ENCODE measurements at regions not wholly inside any gene's neighbourhood (a gene's known extent, or its start where the extent isn't known, plus 50 kb on each side); places are given as distances from the start of the nearest gene placed in this dataset.

- DNase-seq, result no peak
These were observed 187.9 kb upstream of the PDE5A start for GRCh38 chr4:119816473-119816872.

- no peak for DNase-seq
These were observed 181.4 kb upstream of the PDE5A start for GRCh38 chr4:119810001-119810400.

GRCh38 chr4:119804404-119804803, 175.8 kb upstream of the PDE5A start:
- DNase-seq, result no peak

- no peak for DNase-seq
These were observed 168.8 kb upstream of the PDE5A start for GRCh38 chr4:119797238-119797894.

- no peak for DNase-seq
These were observed 167.5 kb upstream of the PDE5A start for GRCh38 chr4:119795986-119796578.

GRCh38 chr4:119794681-119795080, 166.1 kb upstream of the PDE5A start:
- DNase-seq, result no peak

- DNase-seq, result no peak
These were observed 165.5 kb upstream of the PDE5A start for GRCh38 chr4:119794113-119794512.

GRCh38 chr4:119788349-119789266, 160.0 kb upstream of the PDE5A start:
- no peak for DNase-seq

- DNase-seq, result no peak
These were observed 157.4 kb upstream of the PDE5A start for GRCh38 chr4:119785963-119786362.

GRCh38 chr4:119783189-119783983, 154.8 kb upstream of the PDE5A start:
- no peak for DNase-seq

- no peak for DNase-seq
These were observed 152.4 kb upstream of the PDE5A start for GRCh38 chr4:119781044-119781443.

GRCh38 chr4:119774840-119775239, 146.2 kb upstream of the PDE5A start:
- no peak for DNase-seq

GRCh38 chr4:119765951-119766350, 137.3 kb upstream of the PDE5A start:
- no peak for DNase-seq

GRCh38 chr4:119765469-119765868, 136.9 kb upstream of the PDE5A start:
- no peak for DNase-seq

GRCh38 chr4:119763386-119763785, 134.8 kb upstream of the PDE5A start:
- DNase-seq, result no peak

GRCh38 chr4:119755599-119755998, 127.0 kb upstream of the PDE5A start:
- DNase-seq, result no peak

- no peak for DNase-seq
These were observed 124.3 kb upstream of the PDE5A start for GRCh38 chr4:119752936-119753335.

GRCh38 chr4:119750771-119751170, 122.2 kb upstream of the PDE5A start:
- no peak for DNase-seq

- DNase-seq, result no peak
These were observed 121.4 kb upstream of the PDE5A start for GRCh38 chr4:119750048-119750447.

GRCh38 chr4:119748853-119749252, 120.2 kb upstream of the PDE5A start:
- no peak for DNase-seq

GRCh38 chr4:119746951-119747350, 118.3 kb upstream of the PDE5A start:
- no peak for DNase-seq

GRCh38 chr4:119745351-119745750, 116.7 kb upstream of the PDE5A start:
- DNase-seq, result no peak

GRCh38 chr4:119744580-119744979, 116.0 kb upstream of the PDE5A start:
- no peak for DNase-seq
